Gastroesophageal sphincter (tissue), 3 donors: ENCODE measurements at regions not wholly inside any gene's neighbourhood (a gene's known extent, or its start where the extent isn't known, plus 50 kb on each side); places are given as distances from the start of the nearest gene placed in this dataset.

Experiments used
- CTCF ChIP-seq, 4 experiments: fragments of 200-600 bp in 2 of 4; fragments of 450-650 bp in 2 of 4; sonication (generic) in 1 of 4; IDR thresholded peaks; one replicate each; pipeline ENCODE4 v1.5.1; 2017 to 2019; ENCODE audit warnings: antibody characterized with exemption in 4 of 4, mild to moderate bottlenecking in 2 of 4, moderate library complexity in 2 of 4
- POLR2A ChIP-seq, 2 donors: fragments of 450-650 bp; IDR thresholded peaks; one replicate each; pipeline ENCODE4 v1.6.1; 2017; ENCODE audit warnings: antibody characterized with exemption in 2 of 2, mild to moderate bottlenecking in 2 of 2, moderate library complexity in 1 of 2
- POLR2AphosphoS5 ChIP-seq: sonication (generic); formaldehyde crosslinking; IDR thresholded peaks from one replicate; pipeline ENCODE4 v1.6.1; 2017; ENCODE audit warnings: antibody characterized with exemption

DNA sequence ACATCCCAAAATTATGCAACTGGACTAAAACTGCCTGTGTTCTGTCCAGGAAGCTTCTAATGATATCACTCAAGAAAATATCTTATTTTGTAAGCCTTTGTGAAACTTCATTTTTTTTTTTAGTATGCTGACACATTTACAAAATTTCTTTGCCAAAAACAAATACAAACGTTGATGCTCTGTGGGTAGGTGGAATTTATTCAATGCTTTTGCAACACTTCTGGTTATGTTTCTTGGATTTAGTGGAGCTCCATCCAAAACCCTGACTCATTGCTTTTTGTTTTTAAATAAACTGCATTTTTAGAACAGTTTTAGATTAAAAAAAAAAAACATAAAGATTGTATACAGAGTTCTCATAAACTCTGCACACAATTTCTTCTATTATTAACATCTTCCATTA is 250.9 kb upstream of the MAOA start:
- TF ChIP-seq CTCF (IDR thresholded peaks at IDR 0.05) (no peak), POLR2AphosphoS5 (no peak), POLR2A (IDR thresholded peaks at IDR 0.05) (no peak)
